HG03432 (cell line): ENCODE measurements at regions not wholly inside any gene's neighbourhood (a gene's known extent, or its start where the extent isn't known, plus 50 kb on each side); places are given as distances from the start of the nearest gene placed in this dataset.

Source experiments
- ATAC-seq: cut with Tn5 transposase; IDR thresholded peaks from one replicate; pipeline ENCODE4 v1.9.1; 2021; ENCODE audit warnings: mild to moderate bottlenecking, moderate library complexity; ENCODE audit not compliant: unreplicated experiment

DNA sequence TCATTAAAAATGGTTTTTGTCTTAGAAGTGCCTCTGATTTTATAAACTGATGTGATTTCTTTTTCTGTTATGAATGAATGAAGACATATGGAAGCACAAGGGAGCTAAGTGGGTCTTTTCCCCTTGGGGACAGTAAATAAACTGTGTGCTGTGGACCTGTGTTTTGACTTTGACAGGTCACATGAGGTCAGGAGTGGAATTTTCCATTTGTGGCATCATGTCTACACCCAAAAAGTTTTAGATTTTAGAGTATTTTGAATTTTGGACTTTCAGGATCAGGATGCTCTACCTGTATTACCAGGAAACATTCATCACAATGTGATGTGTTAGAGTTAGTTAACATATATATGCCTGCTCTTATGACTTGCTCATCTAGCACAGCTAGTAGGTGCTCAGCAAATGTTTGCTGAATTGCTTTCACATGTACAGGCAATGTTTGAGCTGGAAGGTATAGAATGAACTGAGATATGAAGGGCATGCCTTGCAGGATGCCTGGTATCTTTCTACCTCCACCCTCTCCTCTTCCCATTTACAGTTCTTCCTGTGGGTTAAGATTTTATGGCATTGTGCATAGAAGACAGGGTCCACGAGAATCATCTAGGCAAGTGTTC, 73.2 kb upstream of the NR3C1 start:
- ATAC-seq: no peak

DNA sequence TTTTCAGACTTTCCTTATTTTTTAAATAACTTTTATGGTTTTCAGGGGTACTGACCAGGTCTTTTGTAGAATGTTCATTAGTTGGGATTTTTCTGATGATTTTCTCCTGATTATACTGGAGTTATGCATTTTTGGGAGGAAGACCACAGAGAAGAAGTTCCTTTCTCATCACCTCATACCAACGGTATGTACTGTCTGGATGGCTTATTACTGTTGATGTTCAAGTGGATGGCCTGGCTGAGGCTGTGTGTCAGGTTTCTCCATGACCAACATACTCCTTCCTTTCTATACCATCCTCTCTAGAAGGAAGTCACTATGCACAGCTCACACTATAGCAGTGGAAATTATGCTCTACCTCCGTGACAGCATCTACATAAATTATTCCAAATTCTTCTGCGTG, 71.1 kb upstream of the NR3C1 start:
- no peak for ATAC-seq

DNA sequence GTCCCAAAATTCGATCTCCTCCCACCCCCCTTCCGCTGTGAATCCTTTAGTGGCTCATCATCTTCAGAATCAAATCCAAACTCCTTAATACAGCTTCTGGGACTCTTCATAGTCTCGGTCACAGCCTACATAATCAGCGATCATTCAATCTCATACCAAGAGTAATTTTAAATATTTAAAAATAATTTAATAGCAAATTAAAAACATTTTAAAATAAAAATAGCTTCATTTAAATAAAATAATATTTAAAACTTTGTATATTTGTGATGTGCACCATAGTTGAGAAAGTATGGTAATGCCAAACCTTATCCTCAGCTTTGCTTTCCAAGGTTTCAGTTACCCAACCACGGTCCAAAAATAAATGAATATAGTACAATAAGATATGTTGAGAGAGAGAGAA, 70.0 kb upstream of the NR3C1 start:
- no peak for ATAC-seq

DNA sequence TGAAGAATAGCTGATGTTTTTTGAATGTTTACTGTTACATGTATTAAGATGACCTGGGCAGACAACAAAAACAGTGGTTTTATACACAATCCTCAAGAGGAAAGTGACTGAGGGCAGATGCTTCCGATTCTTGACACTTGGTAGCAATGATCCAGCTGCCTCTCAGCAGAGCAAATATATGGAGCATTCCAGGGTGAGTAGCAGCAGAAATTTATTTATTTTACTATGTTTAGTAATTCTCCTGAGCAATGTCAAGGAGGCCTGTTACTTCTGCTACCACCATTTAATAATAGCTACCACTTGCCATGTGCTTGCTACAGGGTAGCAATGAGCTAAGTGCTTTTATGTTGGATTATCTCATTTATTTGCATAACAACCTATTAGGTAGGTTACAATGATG, 69.1 kb upstream of the NR3C1 start:
- ATAC-seq: no peak

- ATAC-seq: no peak
These were observed 68.4 kb upstream of the NR3C1 start for GRCh38 chr5:143471666-143472464.

DNA sequence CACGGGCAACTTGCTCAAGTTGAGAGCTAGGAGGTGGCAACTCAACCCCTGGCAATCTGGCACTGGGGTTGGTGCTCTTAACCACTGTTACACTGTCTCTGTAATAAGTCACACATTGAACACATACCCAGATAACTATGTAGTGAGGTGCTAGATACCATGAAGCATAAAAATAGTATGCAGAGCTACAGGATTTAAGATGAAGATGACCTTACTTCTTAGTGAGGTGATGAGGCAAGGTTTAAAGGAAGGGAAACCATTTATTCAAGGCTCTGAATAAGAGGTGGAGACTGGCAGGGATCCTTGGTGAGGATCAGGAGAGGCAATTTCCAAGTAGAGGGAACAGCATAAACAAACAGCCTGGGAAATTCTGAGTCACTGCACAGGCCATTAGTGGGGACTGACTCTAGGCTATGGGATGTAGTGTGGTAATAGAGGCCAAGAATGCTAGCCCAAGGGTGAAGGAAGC, 67.6 kb upstream of the NR3C1 start:
- no peak for ATAC-seq

DNA sequence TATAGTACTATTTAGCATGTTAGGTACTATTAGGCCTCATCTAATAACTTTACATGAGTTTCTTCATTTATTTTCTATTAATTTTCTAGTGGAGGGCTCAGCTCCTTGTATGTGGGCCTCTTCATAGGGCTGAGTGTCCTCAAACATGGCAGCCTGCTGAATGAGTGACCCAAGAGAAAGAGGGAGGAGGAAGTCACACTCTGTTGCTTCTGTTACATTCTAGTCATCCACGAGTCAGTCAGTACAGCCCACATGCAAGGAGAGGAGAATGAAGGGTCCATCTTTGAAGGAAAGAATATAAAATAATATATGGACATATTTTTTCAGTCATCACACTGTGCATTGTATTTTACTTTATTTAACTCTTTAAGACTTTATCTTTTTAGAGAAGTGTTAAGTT, 66.6 kb upstream of the NR3C1 start:
- ATAC-seq: no peak

GRCh38 chr5:143469125-143469524, 65.6 kb upstream of the NR3C1 start:
- no peak for ATAC-seq

GRCh38 chr5:143466632-143467031, 63.1 kb upstream of the NR3C1 start:
- ATAC-seq: no peak

DNA sequence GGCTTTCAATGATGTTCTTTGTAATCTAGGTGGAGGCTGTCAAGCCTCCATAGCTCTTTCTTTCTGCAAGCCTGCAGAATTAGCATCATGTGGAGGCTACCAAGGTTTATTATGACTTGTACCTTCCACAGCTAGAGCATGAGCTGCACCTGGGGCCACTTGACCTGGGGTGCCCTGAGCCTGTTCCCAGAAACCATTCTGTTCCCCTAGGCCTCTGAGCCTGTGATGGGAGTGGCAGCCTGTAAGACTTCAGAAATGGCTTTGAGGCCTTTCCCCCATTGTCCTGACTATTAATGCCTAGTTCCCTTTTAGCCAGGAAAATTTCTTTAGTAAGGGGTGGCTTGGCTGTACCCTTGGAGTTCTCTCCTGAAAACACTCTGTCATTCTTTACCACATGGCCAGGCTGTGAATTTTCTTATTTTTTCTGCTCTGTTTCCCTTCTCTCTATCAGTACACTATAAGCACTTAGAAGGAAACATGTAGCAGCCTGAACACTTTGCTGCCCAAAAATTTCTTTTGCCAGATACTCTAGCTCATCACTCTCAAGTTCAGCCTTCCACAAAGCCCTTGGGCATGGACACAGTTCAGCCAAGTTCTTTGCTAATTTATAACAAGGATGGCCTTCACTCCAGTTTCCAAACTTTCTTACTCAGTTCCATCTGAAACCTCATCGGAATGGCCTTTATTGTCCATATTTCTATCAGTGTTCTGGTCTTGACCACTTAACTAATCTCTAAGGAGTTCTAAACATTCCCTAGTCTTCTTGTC, 61.4 kb upstream of the NR3C1 start:
- ATAC-seq: no peak

- no peak for ATAC-seq
These were observed 58.9 kb upstream of the NR3C1 start for GRCh38 chr5:143462431-143462830.

DNA sequence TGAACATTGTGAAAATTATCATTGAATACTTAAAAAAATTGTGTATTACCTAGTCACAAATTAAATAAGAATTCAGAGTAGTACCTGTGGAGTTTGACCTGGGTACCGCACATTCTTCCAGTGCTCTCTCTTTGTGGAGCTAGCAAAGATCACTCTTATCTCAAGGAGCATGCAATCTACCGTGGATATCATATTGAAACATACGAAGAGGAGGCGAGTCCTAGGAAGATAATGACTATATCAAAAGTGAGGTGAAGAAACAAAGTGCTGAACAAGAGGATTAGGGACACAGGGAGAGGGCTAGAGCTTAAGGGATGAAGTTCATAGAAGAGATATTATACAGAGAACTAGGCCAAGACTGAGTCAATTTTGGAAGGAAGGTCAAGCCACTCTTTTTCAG, 55.9 kb upstream of the NR3C1 start:
- no peak for ATAC-seq

GRCh38 chr5:143456952-143457547, 53.6 kb upstream of the NR3C1 start:
- ATAC-seq: no peak

GRCh38 chr5:143454936-143455516, 51.5 kb upstream of the NR3C1 start:
- no peak for ATAC-seq

DNA sequence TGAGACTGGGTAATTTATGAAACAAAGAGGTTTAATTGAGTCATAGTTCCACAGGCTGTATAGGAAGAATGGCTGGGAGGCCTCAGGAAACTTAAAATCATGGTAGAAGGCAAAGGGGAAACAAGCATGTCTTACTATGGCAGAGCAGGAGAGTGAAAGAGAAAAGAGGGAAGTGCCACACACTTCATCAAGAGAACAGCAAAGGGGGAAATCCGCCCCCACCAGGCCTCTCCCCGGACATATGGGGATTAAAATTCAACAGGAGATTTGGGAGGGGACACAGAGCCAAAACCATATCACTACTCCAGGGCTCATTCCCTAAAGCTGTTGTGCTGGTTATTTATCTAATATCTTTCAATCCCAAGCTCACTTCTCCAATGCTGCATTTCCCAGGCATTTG, 50.2 kb upstream of the NR3C1 start:
- ATAC-seq: no peak
